Skeletal muscle tissue (tissue), 3 donors: ENCODE measurements at regions not wholly inside any gene's neighbourhood (a gene's known extent, or its start where the extent isn't known, plus 50 kb on each side); places are given as distances from the start of the nearest gene placed in this dataset.

Source experiments
- H3K27ac ChIP-seq: one replicate; pipeline ENCODE4 v1.7.0; 2013; ENCODE audit warnings: mild to moderate bottlenecking, low read depth, low read length, inconsistent platforms
- H3K27me3 ChIP-seq, 3 donors: one replicate each; pipeline ENCODE4 v1.7.0; 2013; ENCODE audit warnings: low read length in 3 of 3; ENCODE audit not compliant: control insufficient read depth in 3 of 3, insufficient read depth in 3 of 3
- H3K36me3 ChIP-seq, 3 donors: one replicate each; pipeline ENCODE4 v1.7.0; 2013; ENCODE audit warnings: low read length in 3 of 3; ENCODE audit not compliant: control insufficient read depth in 3 of 3, insufficient read depth in 3 of 3
- H3K4me1 ChIP-seq, 3 donors: one replicate each; pipeline ENCODE4 v1.7.0; 2013; ENCODE audit warnings: low read length in 3 of 3, mild to moderate bottlenecking in 3 of 3; ENCODE audit not compliant: control insufficient read depth in 3 of 3, insufficient read depth in 3 of 3
- H3K4me3 ChIP-seq, 3 donors: one replicate each; pipeline ENCODE4 v1.7.0; 2013; ENCODE audit warnings: low read length in 3 of 3
- H3K9ac ChIP-seq, 3 donors: one replicate each; pipeline ENCODE4 v1.7.0; 2013; ENCODE audit warnings: low read length in 3 of 3, mild to moderate bottlenecking in 3 of 3, moderate library complexity in 2 of 3, low read depth in 1 of 3
- H3K9me3 ChIP-seq, 3 donors: one replicate each; pipeline ENCODE4 v1.7.0; 2013; ENCODE audit warnings: low read length in 3 of 3; ENCODE audit not compliant: control insufficient read depth in 3 of 3
- donor health status: Osteomylitis.

DNA sequence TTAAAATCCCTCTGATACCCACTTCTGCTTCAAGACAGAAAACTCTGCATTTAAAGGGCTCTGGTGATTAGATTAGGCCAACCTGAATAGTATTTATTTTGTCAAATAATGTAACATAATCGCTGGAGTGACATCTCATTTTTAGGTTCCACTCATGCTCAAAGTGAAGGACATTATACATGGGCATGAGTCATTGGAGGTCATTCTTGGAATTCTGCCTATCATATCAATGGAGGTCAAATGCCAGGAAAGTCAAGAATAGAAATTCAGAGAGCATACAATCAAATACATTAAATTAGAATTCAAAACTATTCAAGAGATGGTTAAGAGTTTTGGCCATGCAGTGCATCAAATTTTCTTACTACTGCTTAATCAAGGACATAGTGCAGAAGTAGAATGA, 50.8 kb upstream of the PRSS1 start:
- H3K27ac ChIP-seq: no peak overlapping the region
- no peaks in the 10 kb centered on the region for H3K27me3 ChIP-seq
- no peaks in the 10 kb centered on the region for H3K9me3 ChIP-seq
- no peak overlapping the region for H3K9ac ChIP-seq
- no peaks in the 10 kb centered on the region for H3K36me3 ChIP-seq
- no peak overlapping the region for H3K4me3 ChIP-seq
- H3K4me1 ChIP-seq: no peaks in the 10 kb centered on the region

DNA sequence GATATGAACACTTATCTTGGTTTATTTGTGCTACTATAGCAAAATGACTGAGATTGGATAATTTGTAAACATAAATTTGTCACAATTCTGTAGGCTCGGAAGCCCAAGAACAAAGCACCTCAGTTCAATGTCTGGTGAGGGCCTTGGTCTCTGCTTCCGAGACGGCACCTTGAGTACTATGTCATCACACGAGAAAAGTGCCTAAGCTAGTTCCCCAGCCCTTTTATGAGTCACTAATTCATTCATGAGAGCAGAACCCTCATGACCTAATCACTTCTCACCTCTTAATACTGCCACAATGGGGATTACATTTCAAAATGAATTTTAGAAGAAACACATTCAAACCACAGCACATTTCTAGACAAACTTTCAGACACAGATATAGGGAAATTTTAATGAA, 52.0 kb upstream of the PRSS1 start:
- Histone ChIP-seq H3K27ac (no peak overlapping the region), H3K36me3 (no peaks in the 10 kb centered on the region), H3K9me3 (no peaks in the 10 kb centered on the region), H3K27me3 (no peaks in the 10 kb centered on the region), H3K9ac (no peak overlapping the region), H3K4me3 (no peak overlapping the region), H3K4me1 (no peaks in the 10 kb centered on the region)

DNA sequence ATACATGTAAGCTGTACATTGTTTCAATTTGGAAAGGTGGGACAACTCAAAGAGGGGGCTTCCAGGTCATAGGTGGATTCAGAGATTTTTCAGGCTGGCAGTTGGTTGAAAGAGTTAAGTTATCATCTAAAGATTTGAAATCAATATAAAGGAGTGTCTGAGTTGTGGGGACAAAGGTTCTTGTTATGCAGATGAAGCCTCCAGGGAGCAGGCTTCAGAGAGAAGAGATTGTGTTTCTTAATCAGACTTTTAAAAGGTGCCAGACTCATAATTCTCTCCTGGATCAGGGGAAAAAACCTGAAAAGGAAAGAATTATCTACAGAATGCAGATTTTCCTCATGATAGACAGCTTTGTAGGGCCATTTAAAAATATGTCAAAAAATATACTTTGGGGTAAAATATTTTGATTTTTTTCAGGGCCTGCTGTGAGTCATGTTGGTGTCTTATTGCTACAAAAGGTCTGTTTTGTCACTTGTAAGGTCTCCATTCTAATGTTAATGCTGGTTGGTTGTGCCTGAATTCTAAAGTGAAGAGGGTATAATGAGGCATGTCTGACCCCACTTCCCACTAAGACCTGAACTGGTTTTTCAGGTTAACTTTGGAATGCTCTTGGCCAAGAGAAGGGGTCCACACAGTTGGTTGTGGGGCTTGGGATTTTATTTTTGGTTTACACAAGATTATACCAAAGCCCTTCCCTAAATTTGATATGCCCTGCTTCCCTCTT, 52.7 kb upstream of the PRSS1 start:
- Histone ChIP-seq H3K4me3 (no peak overlapping the region), H3K9me3 (no peaks in the 10 kb centered on the region), H3K4me1 (no peaks in the 10 kb centered on the region)

DNA sequence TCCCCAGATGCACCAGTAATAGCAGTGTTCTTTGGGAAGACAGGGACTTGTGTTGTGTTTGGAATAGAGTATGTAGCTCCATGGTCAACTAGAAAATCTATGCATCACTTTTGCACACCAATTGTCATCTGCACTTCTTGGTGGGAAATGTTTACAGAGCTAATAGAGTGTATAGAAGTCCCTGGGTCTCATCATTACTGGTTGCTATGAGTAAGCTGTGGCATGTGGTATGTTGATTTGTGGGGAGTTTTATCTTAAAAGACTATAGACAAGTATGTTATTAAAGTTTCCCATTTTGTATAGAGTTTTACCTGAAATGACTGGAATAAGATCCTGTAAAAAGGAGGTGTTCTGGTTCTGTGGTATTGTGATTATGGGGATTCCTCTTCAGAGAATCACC, 55.4 kb upstream of the PRSS1 start:
- H3K9ac ChIP-seq: no peak overlapping the region

More for the DNA sequence above, 52.7 kb upstream of the PRSS1 start:
- Histone ChIP-seq H3K36me3 (no peaks in the 10 kb centered on the region), H3K27ac (no peak overlapping the region), H3K27me3 (no peaks in the 10 kb centered on the region), H3K9ac (no peak overlapping the region)

DNA sequence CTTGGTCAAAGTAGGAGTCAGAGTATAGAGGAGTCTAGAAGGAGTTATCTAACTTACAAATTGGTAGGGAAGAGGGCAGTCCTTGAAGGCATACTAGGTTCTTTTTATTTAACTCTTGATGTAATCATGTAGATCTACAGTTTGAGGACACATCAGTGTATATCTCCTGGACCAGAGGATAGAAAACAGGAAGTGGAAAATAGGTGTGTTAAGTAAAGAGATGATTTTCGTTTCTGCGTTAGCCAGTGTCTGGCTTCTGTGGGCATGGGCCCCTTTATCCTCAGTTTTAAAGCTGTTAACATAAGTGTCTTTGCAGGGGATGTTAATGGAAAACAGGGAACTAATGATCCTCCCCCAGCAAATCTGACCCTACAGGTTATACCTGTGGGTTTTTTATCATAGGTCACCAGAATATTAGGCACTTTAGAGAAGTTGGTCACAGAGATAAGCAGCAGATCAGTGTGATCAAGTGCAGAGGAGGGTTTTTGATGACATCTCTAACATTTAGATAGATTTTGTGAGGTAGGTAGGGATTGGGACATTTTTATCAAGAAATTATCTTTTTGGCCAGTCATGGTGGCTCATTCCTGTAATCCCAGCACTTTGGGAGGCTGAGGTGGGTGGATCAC, 58.6 kb upstream of the PRSS1 start:
- Histone ChIP-seq H3K9me3 (no peaks in the 10 kb centered on the region), H3K9ac (no peak overlapping the region), H3K36me3 (no peaks in the 10 kb centered on the region)

More for the DNA sequence above, 55.4 kb upstream of the PRSS1 start:
- H3K27ac ChIP-seq: no peak overlapping the region
- no peaks in the 10 kb centered on the region for H3K36me3 ChIP-seq
- H3K27me3 ChIP-seq: no peaks in the 10 kb centered on the region
- no peaks in the 10 kb centered on the region for H3K9me3 ChIP-seq
- no peak overlapping the region for H3K4me3 ChIP-seq
- H3K4me1 ChIP-seq: no peaks in the 10 kb centered on the region

DNA sequence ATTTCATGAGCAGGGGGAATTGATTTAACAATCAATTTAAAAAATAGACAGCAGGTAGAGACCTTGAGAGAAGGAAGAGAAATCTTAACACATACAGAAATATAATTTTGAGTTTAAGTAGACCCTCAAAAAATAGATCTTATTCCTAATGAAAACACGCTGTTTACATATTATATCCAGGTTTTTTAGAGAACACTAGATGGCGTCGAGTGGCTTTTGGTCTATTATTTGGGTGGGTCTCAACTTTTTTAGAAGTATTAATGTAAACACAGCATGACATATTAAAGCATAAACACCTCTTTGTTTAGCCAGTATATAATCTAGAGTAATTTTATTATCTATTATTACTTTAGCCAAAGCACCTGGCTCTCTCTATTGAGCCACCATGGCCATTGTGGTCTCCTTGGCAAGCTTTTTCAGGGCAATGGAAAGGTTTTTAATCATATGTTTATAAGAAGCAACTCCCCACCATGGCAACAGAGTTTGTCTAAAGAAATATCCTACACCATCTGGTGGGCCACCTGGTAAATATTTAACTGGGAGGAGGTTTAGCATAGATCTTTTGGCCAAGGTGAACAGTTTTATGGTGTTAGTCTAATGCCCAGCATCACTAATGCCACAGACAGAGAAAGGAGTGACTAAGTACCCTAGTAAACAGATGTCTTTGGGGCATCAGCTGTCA, 59.7 kb upstream of the PRSS1 start:
- Histone ChIP-seq H3K4me3 (no peak overlapping the region), H3K36me3 (no peaks in the 10 kb centered on the region), H3K27ac (no peak overlapping the region), H3K9ac (no peak overlapping the region), H3K9me3 (no peaks in the 10 kb centered on the region), H3K4me1 (no peaks in the 10 kb centered on the region), H3K27me3 (no peaks in the 10 kb centered on the region)

More for the DNA sequence above, 58.6 kb upstream of the PRSS1 start:
- Histone ChIP-seq H3K4me1 (no peaks in the 10 kb centered on the region), H3K27ac (no peak overlapping the region), H3K4me3 (no peak overlapping the region), H3K27me3 (no peaks in the 10 kb centered on the region)

DNA sequence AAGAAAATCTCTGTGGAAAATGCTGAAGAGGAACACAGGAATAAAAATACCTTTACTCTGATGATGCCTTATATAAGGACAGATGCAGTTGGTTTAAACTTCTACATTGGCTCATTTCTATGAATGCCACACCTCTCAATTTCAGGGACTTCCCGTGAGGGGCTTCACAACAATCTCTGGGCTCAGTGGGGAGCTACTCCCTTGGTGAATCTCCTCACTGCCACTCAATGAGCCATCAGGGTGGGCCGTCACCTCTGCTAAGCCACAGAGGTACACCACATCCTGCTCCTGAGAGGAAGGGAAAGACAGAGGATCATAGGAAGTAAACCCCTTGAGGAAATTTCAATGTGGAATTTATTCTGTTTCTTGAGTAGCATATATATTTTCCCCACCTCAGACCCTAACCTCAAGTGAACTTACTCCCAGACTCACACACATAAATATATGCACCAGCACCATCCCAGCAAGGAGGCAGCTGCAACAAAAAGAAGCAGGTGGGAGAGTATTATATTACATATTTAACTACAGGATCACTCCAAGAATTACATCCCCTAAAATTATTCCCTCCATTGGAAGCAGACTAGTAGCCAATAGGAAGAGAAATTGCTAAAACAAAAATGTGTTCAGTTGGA, 63.3 kb upstream of the PRSS1 start:
- no peaks in the 10 kb centered on the region for H3K4me1 ChIP-seq
- no peak overlapping the region for H3K9ac ChIP-seq
- H3K4me3 ChIP-seq: no peak overlapping the region
- H3K27me3 ChIP-seq: no peaks in the 10 kb centered on the region
- H3K36me3 ChIP-seq: no peaks in the 10 kb centered on the region
- H3K27ac ChIP-seq: no peak overlapping the region
- no peaks in the 10 kb centered on the region for H3K9me3 ChIP-seq

DNA sequence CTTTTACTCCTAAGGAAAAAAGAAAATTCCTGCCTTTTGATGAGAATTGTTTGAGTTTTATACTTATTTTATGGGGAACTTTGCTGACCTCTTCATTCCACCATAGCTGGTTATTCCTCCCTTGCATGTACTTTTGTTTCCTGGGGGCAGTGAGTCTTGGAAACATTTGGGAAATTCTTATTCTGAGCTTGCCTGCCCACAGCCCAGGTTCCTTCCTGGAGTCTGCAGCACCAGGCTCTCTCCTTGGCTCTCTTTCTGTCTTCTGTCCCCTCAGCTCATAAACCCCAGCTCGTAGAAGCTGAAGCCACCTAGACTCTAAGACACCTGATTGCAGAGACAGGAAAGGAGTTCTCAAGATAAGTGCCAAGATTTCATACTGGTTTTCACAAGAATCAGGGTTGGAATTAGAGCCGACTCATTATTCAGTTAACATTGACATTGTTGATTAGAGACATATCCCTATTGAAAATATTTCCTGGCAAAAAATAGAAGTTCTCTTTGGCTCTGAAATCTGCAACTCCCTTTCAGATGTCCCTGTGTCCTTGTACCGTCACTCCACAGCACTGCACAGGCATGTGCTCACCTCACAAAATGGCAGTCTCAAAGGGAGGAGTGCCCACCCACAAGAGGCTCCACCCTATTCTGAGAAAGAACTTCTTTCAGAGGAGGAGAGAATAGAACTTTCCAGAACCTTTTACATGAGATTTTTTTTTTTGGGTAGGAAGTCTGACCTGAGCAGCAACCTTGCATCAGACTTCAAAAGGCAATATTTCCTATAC, 67.8 kb upstream of the PRSS1 start:
- no peak overlapping the region for H3K9ac ChIP-seq
- H3K4me1 ChIP-seq: no peaks in the 10 kb centered on the region
- H3K36me3 ChIP-seq: no peaks in the 10 kb centered on the region
- H3K27me3 ChIP-seq: no peaks in the 10 kb centered on the region
- H3K4me3 ChIP-seq: no peak overlapping the region
- no peak overlapping the region for H3K27ac ChIP-seq
- no peaks in the 10 kb centered on the region for H3K9me3 ChIP-seq

DNA sequence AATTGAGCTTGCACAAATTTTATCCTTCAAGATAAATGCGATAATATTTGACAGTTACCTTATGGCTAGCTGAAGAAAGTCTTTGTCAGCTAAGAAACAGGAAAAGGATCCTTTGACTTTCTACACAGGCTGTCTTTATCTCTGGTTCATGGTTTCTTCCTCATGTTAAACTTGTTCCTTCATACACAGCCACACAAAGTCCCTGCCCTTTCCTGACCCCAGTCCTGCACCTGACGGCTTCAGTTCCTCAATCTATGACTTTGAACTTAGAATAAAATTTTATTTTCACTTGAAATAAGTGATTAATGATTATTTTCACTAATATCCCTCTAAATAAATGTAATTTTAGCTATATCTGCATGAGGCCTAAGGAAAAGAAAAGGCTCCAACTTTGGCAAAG, 77.8 kb upstream of the PRSS1 start:
- no peaks in the 10 kb centered on the region for H3K9me3 ChIP-seq
- no peak overlapping the region for H3K27ac ChIP-seq
- no peaks in the 10 kb centered on the region for H3K36me3 ChIP-seq
- H3K4me1 ChIP-seq: no peaks in the 10 kb centered on the region
- no peaks in the 10 kb centered on the region for H3K27me3 ChIP-seq
- H3K4me3 ChIP-seq: no peak overlapping the region
- H3K9ac ChIP-seq: no peak overlapping the region
